H9 (cell line): ENCODE measurements at regions not wholly inside any gene's neighbourhood (a gene's known extent, or its start where the extent isn't known, plus 50 kb on each side); places are given as distances from the start of the nearest gene placed in this dataset.

Experiments used
- DNase-seq: peaks from one replicate; pipeline ENCODE4 v3.0.0-alpha.2; 2017
- H2AFZ ChIP-seq: one replicate; pipeline ENCODE4 v1.6.1; 2013; ENCODE audit warnings: mild to moderate bottlenecking, low read length, control low read depth, moderate library complexity
- H2AK5ac ChIP-seq: 2 replicates; pipeline ENCODE4 v1.6.1; 2013; ENCODE audit warnings: low read length, control low read depth, mixed read lengths; ENCODE audit not compliant: insufficient read length
- H2BK120ac ChIP-seq: one replicate; pipeline ENCODE4 v1.6.1; 2013; ENCODE audit warnings: low read depth, mild to moderate bottlenecking, low read length, control low read depth, inconsistent platforms; ENCODE audit not compliant: poor library complexity, severe bottlenecking
- H2BK12ac ChIP-seq: 2 replicates; pipeline ENCODE4 v1.6.1; 2013; ENCODE audit warnings: low read length, control low read depth, mixed read lengths, low read depth; ENCODE audit not compliant: insufficient read length
- H2BK15ac ChIP-seq: 2 replicates; pipeline ENCODE4 v1.6.1; 2013; ENCODE audit warnings: low read depth, low read length, control low read depth
- H2BK20ac ChIP-seq: one replicate; pipeline ENCODE4 v1.6.1; 2013; ENCODE audit warnings: low read depth, mild to moderate bottlenecking, low read length, control low read depth, inconsistent platforms; ENCODE audit not compliant: poor library complexity, severe bottlenecking
- H2BK5ac ChIP-seq: 2 replicates; pipeline ENCODE4 v1.6.1; 2013; ENCODE audit warnings: low read length, control low read depth, mixed read lengths; ENCODE audit not compliant: insufficient read length
- H3K14ac ChIP-seq: 2 replicates; pipeline ENCODE4 v1.6.1; 2013; ENCODE audit warnings: low read length, control low read depth; ENCODE audit not compliant: insufficient read depth
- H3K18ac ChIP-seq: 2 replicates; pipeline ENCODE4 v1.6.1; 2013; ENCODE audit warnings: low read depth, mild to moderate bottlenecking, mixed read lengths, low read length, control low read depth; ENCODE audit not compliant: insufficient read length
- H3K23ac ChIP-seq: 2 replicates; pipeline ENCODE4 v1.6.1; 2013; ENCODE audit warnings: low read length, control low read depth, mixed read lengths, low read depth; ENCODE audit not compliant: insufficient read length
- H3K23me2 ChIP-seq: 2 replicates; pipeline ENCODE4 v1.6.1; 2013; ENCODE audit warnings: low read depth, mild to moderate bottlenecking, mixed read lengths, low read length, control low read depth; ENCODE audit not compliant: insufficient read length, poor library complexity, severe bottlenecking
- H3K27ac ChIP-seq: 2 replicates; pipeline ENCODE4 v1.5.1; 2013; ENCODE audit warnings: low read length, control low read depth, mixed read lengths, low read depth; ENCODE audit not compliant: insufficient read length
- H3K27me3 ChIP-seq: 2 replicates; pipeline ENCODE4 v1.6.1; 2013; ENCODE audit warnings: low read length, control low read depth, inconsistent platforms; ENCODE audit not compliant: insufficient read depth
- H3K4ac ChIP-seq: 2 replicates; pipeline ENCODE4 v1.6.1; 2013; ENCODE audit warnings: low read depth, mild to moderate bottlenecking, control low read depth, inconsistent platforms, low read length, moderate library complexity
- H3K4me1 ChIP-seq: 2 replicates; pipeline ENCODE4 v1.6.1; 2013; ENCODE audit warnings: low read length, control low read depth, inconsistent platforms; ENCODE audit not compliant: insufficient read depth
- H3K4me2 ChIP-seq: 2 replicates; pipeline ENCODE4 v1.6.1; 2013; ENCODE audit warnings: low read length, control low read depth, mixed read lengths; ENCODE audit not compliant: insufficient read length, insufficient read depth
- H3K56ac ChIP-seq: 2 replicates; pipeline ENCODE4 v1.6.1; 2013; ENCODE audit warnings: low read depth, mild to moderate bottlenecking, mixed read lengths, low read length, control low read depth; ENCODE audit not compliant: insufficient read length
- H3K79me1 ChIP-seq: 2 replicates; pipeline ENCODE4 v1.6.1; 2013; ENCODE audit warnings: low read depth, mild to moderate bottlenecking, moderate library complexity, low read length, control low read depth, inconsistent platforms; ENCODE audit not compliant: insufficient read depth, poor library complexity, severe bottlenecking
- H3K79me2 ChIP-seq: 2 replicates; pipeline ENCODE4 v1.6.1; 2013; ENCODE audit warnings: low read length, control low read depth, inconsistent platforms; ENCODE audit not compliant: insufficient read depth
- H3K9ac ChIP-seq: 2 replicates; pipeline ENCODE4 v1.6.1; 2013; ENCODE audit warnings: low read length, control low read depth, mixed read lengths; ENCODE audit not compliant: insufficient read length; ENCODE audit errors: extremely low read depth
- H3K9me3 ChIP-seq: one replicate; pipeline ENCODE4 v1.6.1; 2013; ENCODE audit warnings: low read depth, low read length, inconsistent platforms; ENCODE audit not compliant: control insufficient read depth
- H3T11ph ChIP-seq: one replicate; pipeline ENCODE4 v1.6.1; 2013; ENCODE audit warnings: mild to moderate bottlenecking, low read length, control low read depth, inconsistent platforms
- H4K20me1 ChIP-seq: one replicate; pipeline ENCODE4 v1.6.1; 2013; ENCODE audit not compliant: control insufficient read depth, insufficient read length, insufficient read depth
- H4K5ac ChIP-seq: 2 replicates; pipeline ENCODE4 v1.6.1; 2013; ENCODE audit warnings: low read depth, mild to moderate bottlenecking, mixed read lengths, low read length, control low read depth; ENCODE audit not compliant: insufficient read length
- H4K8ac ChIP-seq: replicated peaks from 2 replicates; pipeline ENCODE4 v1.6.1; 2013; ENCODE audit warnings: low read length, control low read depth, mixed read lengths, low read depth; ENCODE audit not compliant: insufficient read length
- H4K91ac ChIP-seq: 2 replicates; pipeline ENCODE4 v1.6.1; 2013; ENCODE audit warnings: low read depth, mild to moderate bottlenecking, moderate library complexity, mixed read lengths, low read length, control low read depth; ENCODE audit not compliant: insufficient read length
- H3K27ac Mint-ChIP-seq, 3 experiments: 2 replicates in 2 of 3; 3 replicates in 1 of 3; pipeline ENCODE4 v1.8.0; 2020 to 2021; ENCODE audit warnings: mixed read lengths in 3 of 3, mild to moderate bottlenecking in 1 of 3, moderate library complexity in 1 of 3
- H3K27me3 Mint-ChIP-seq: 2 replicates; pipeline ENCODE4 v1.8.0; 2021; ENCODE audit warnings: low read depth, mild to moderate bottlenecking, moderate library complexity, mixed read lengths
- H3K36me3 Mint-ChIP-seq, 3 experiments: 2 replicates in 2 of 3; 3 replicates in 1 of 3; pipeline ENCODE4 v1.8.0; 2020 to 2021; ENCODE audit warnings: low read depth in 3 of 3, mixed read lengths in 3 of 3; ENCODE audit not compliant: insufficient read depth in 1 of 3
- H3K4me1 Mint-ChIP-seq, 2 experiments: 2 replicates each; pipeline ENCODE4 v1.8.0; 2020; ENCODE audit warnings: mixed read lengths in 2 of 2
- H3K4me3 Mint-ChIP-seq, 2 experiments: 2 replicates in 1 of 2; 3 replicates in 1 of 2; pipeline ENCODE4 v1.8.0; 2020 to 2021; ENCODE audit warnings: mild to moderate bottlenecking in 2 of 2, mixed read lengths in 2 of 2, moderate library complexity in 1 of 2
- H3K9me3 Mint-ChIP-seq, 2 experiments: 2 replicates in 1 of 2; 3 replicates in 1 of 2; pipeline ENCODE4 v1.8.0; 2020; ENCODE audit warnings: mild to moderate bottlenecking in 2 of 2, mixed read lengths in 2 of 2, moderate library complexity in 1 of 2
- whole genome bisulfite sequencing: extraction: QIAGEN DNeasy Blood & Tissue Kit; methylation state at CpG from one replicate; pipeline ENCODE4 v1.1.7; 2013; ENCODE audit warnings: missing lambda C conversion rate, low lambda C conversion rate, mixed read lengths; ENCODE audit not compliant: insufficient read length; ENCODE audit errors: extremely low coverage; 5-methylcytosine and 5-hydroxymethylcytosine counted together
- TF ChIP-seq, protein P1 (sequence below): fragments of 200-600 bp; sonication (generic); conservative IDR thresholded peaks from 3 replicates; pipeline ENCODE4 v1.8.0; 2021; ENCODE audit warnings: antibody characterized with exemption, mild to moderate bottlenecking

GRCh38 chr12:84701041-84701440 is 211.6 kb downstream of the SLC6A15 start:
- no peak overlapping the region for H4K8ac ChIP-seq
- peaks cover 4% of the 10 kb centered on the region; the same call in 1 of the 2 replicates for H3K4me1 ChIP-seq
- H2AK5ac ChIP-seq = no peak overlapping the region
- no peaks in the 10 kb centered on the region for H3K79me2 ChIP-seq
- no peak overlapping the region for H3K18ac ChIP-seq
- H2BK15ac ChIP-seq = no peak overlapping the region
- H3K79me1 ChIP-seq = no peaks in the 10 kb centered on the region
- no peak overlapping the region for H4K5ac ChIP-seq
- no peaks in the 10 kb centered on the region for H3K9me3 ChIP-seq
- H4K20me1 ChIP-seq = no peaks in the 10 kb centered on the region
- no peak for DNase-seq
- no peaks in the 10 kb centered on the region for H3K23me2 ChIP-seq
- WGBS = no CpG with 5 or more reads among the region's 3 CpGs
- H4K91ac ChIP-seq = no peak overlapping the region
- no peak overlapping the region for H2BK120ac ChIP-seq
- peaks cover 36 to 50% of the 10 kb centered on the region in 2 experiments for H3K4me1 Mint-ChIP-seq
- no peaks in the 10 kb centered on the region for H3K9me3 Mint-ChIP-seq
- TF ChIP-seq, protein P1, sequence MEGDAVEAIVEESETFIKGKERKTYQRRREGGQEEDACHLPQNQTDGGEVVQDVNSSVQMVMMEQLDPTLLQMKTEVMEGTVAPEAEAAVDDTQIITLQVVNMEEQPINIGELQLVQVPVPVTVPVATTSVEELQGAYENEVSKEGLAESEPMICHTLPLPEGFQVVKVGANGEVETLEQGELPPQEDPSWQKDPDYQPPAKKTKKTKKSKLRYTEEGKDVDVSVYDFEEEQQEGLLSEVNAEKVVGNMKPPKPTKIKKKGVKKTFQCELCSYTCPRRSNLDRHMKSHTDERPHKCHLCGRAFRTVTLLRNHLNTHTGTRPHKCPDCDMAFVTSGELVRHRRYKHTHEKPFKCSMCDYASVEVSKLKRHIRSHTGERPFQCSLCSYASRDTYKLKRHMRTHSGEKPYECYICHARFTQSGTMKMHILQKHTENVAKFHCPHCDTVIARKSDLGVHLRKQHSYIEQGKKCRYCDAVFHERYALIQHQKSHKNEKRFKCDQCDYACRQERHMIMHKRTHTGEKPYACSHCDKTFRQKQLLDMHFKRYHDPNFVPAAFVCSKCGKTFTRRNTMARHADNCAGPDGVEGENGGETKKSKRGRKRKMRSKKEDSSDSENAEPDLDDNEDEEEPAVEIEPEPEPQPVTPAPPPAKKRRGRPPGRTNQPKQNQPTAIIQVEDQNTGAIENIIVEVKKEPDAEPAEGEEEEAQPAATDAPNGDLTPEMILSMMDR = no peak
- no peaks in the 10 kb centered on the region for H3K27me3 ChIP-seq
- no peak overlapping the region for H3T11ph ChIP-seq
- H3K27ac ChIP-seq = no peak overlapping the region
- no peak overlapping the region for H3K4me2 ChIP-seq
- H2AFZ ChIP-seq = no peak overlapping the region
- H3K36me3 Mint-ChIP-seq = no peaks in the 10 kb centered on the region; a peak in 1 of 7 replicates
- no peak overlapping the region for H2BK20ac ChIP-seq
- H3K14ac ChIP-seq = no peak overlapping the region
- H3K4ac ChIP-seq = no peak overlapping the region
- H3K27me3 Mint-ChIP-seq = no peaks in the 10 kb centered on the region
- no peak overlapping the region for H3K56ac ChIP-seq
- H2BK5ac ChIP-seq = no peak overlapping the region
- no peak overlapping the region for H3K4me3 Mint-ChIP-seq
- no peak overlapping the region for H3K23ac ChIP-seq
- no peak overlapping the region for H2BK12ac ChIP-seq
- no peak overlapping the region for H3K9ac ChIP-seq
- no peak overlapping the region for H3K27ac Mint-ChIP-seq
